DOHH2 (cell line): ENCODE measurements at regions not wholly inside any gene's neighbourhood (a gene's known extent, or its start where the extent isn't known, plus 50 kb on each side); places are given as distances from the start of the nearest gene placed in this dataset.

Experiments used
- H3F3A ChIP-seq: fragments of 200-600 bp; sonication (generic), shearing (Covaris generic); 2 replicates; pipeline ENCODE4 v1.6.0; 2016; ENCODE audit warnings: antibody characterized with exemption, mild to moderate bottlenecking; ENCODE audit not compliant: control insufficient read depth, insufficient read depth
- H3K27ac ChIP-seq: fragments of 200-600 bp; sonication (generic); 2 replicates; pipeline ENCODE4 v1.5.1; 2014; ENCODE audit warnings: low read depth, mild to moderate bottlenecking, low read length, moderate library complexity
- H3K27me3 ChIP-seq: fragments of 200-600 bp; sonication (generic); 2 replicates; pipeline ENCODE4 v1.6.1; 2014; ENCODE audit warnings: mild to moderate bottlenecking, low read length, mixed read lengths; ENCODE audit not compliant: control insufficient read depth
- H3K36me3 ChIP-seq: fragments of 200-600 bp; sonication (generic); 2 replicates; pipeline ENCODE4 v1.6.1; 2014; ENCODE audit warnings: mild to moderate bottlenecking, low read length, moderate library complexity, mixed read lengths; ENCODE audit not compliant: control insufficient read depth
- H3K4me1 ChIP-seq: fragments of 200-600 bp; sonication (generic); 2 replicates; pipeline ENCODE4 v1.6.1; 2014; ENCODE audit warnings: mild to moderate bottlenecking, low read length, mixed read lengths; ENCODE audit not compliant: control insufficient read depth
- H3K4me2 ChIP-seq: fragments of 200-600 bp; sonication (generic); 2 replicates; pipeline ENCODE4 v1.6.0; 2014; ENCODE audit warnings: mild to moderate bottlenecking, low read length, moderate library complexity
- H3K4me3 ChIP-seq: fragments of 200-600 bp; sonication (generic); 2 replicates; pipeline ENCODE4 v1.5.1; 2014; ENCODE audit warnings: mild to moderate bottlenecking, low read length, mixed read lengths
- H3K79me2 ChIP-seq: fragments of 200-600 bp; sonication (generic); 2 replicates; pipeline ENCODE4 v1.6.1; 2014; ENCODE audit warnings: mild to moderate bottlenecking, low read length, mixed read lengths; ENCODE audit not compliant: control insufficient read depth
- H3K9me2 ChIP-seq: fragments of 200-600 bp; sonication (generic); replicated peaks from 2 replicates; pipeline ENCODE4 v1.6.1; 2014; ENCODE audit warnings: mild to moderate bottlenecking, low read length, mixed read lengths; ENCODE audit not compliant: control insufficient read depth
- H3K9me3 ChIP-seq: fragments of 200-600 bp; sonication (generic); 2 replicates; pipeline ENCODE4 v1.6.1; 2014; ENCODE audit warnings: antibody characterized with exemption, low read length, mixed read lengths; ENCODE audit not compliant: control insufficient read depth, insufficient read depth
- H4K20me1 ChIP-seq: fragments of 200-600 bp; sonication (generic); 2 replicates; pipeline ENCODE4 v1.6.0; 2014; ENCODE audit warnings: low read depth, mild to moderate bottlenecking, antibody characterized with exemption, low read length, moderate library complexity; ENCODE audit not compliant: control insufficient read depth, insufficient read depth
- CTCF ChIP-seq: fragments of 200-600 bp; sonication (generic); IDR thresholded peaks from one replicate; pipeline ENCODE4 v1.5.1; 2014; ENCODE audit warnings: antibody characterized with exemption, mild to moderate bottlenecking, low read depth, low read length; ENCODE audit not compliant: poor library complexity, severe bottlenecking
- EZH2phosphoT487 ChIP-seq: fragments of 200-600 bp; sonication (generic); IDR thresholded peaks from 2 replicates; pipeline ENCODE4 v1.6.1; 2017; ENCODE audit warnings: borderline replicate concordance, mild to moderate bottlenecking, antibody characterized with exemption, low read length, moderate library complexity, mixed read lengths

DNA sequence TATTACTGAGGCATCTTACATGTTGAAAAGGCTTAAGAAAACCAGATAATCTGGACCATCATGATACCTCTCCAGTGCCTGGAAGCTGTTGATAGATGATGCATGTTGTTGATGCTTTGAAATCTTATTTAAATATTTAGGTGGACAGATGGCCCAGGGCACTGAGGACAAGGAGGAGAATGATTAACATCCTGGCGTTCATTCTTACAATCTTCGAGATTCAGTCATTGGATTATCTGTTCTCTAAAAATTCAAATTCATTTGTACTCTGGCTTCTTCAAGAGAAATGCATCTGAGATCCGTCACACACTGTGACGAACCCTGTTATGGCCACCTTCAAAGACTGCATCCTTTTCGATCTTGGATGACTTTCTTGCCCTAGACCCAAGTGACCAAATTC lies 121.3 kb upstream of the IGF1 start:
- no peaks in the 10 kb centered on the region for H3K9me3 ChIP-seq
- H3K4me2 ChIP-seq = no peak overlapping the region
- H3K4me1 ChIP-seq = no peaks in the 10 kb centered on the region
- H3K4me3 ChIP-seq = no peak overlapping the region
- no peaks in the 10 kb centered on the region for H4K20me1 ChIP-seq
- no peaks in the 10 kb centered on the region for H3K36me3 ChIP-seq
- no peak overlapping the region for H3K27ac ChIP-seq
- H3K9me2 ChIP-seq = no peaks in the 10 kb centered on the region
- TF ChIP-seq CTCF = no peak
- TF ChIP-seq EZH2phosphoT487 = no peak
- no peaks in the 10 kb centered on the region for H3K79me2 ChIP-seq
- no peaks in the 10 kb centered on the region for H3F3A ChIP-seq
- no peaks in the 10 kb centered on the region for H3K27me3 ChIP-seq

GRCh38 chr12:102596687-102597086 lies 116.3 kb upstream of the IGF1 start:
- Histone ChIP-seq H4K20me1 (no peaks in the 10 kb centered on the region), H3K27me3 (no peaks in the 10 kb centered on the region), H3K9me2 (no peaks in the 10 kb centered on the region), H3F3A (no peaks in the 10 kb centered on the region), H3K4me2 (no peak overlapping the region), H3K79me2 (no peaks in the 10 kb centered on the region), H3K4me3 (no peak overlapping the region), H3K27ac (no peak overlapping the region), H3K9me3 (no peaks in the 10 kb centered on the region), H3K4me1 (no peaks in the 10 kb centered on the region), H3K36me3 (no peaks in the 10 kb centered on the region)
- TF ChIP-seq EZH2phosphoT487 (no peak), CTCF (no peak)

DNA sequence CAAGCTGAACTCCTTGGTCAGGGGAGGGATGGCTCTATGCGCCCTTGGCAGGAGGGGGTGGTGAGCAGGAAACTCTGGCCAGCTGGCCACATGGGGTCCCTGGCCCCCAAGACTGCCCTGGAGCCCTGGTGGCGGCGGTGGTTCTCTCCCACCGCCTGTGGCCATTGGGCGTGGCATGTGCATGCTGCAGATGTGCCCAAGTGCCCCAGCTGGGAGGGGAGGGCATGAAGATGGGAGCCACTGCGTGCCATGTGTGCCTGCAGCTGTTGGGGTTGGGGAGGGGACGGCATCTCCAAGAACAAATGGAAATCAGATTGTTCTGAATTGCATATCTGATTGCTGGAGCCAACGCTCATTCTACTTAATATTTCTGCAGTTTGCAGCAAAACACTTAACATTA lies 115.7 kb upstream of the IGF1 start:
- H3F3A ChIP-seq = no peaks in the 10 kb centered on the region
- H3K4me1 ChIP-seq = no peaks in the 10 kb centered on the region
- no peaks in the 10 kb centered on the region for H3K9me2 ChIP-seq
- no peaks in the 10 kb centered on the region for H3K79me2 ChIP-seq
- no peaks in the 10 kb centered on the region for H3K36me3 ChIP-seq
- no peaks in the 10 kb centered on the region for H3K9me3 ChIP-seq
- H3K27me3 ChIP-seq = no peaks in the 10 kb centered on the region
- no peak overlapping the region for H3K4me2 ChIP-seq
- TF ChIP-seq EZH2phosphoT487 = no peak
- no peak for TF ChIP-seq CTCF
- H3K4me3 ChIP-seq = no peak overlapping the region
- H3K27ac ChIP-seq = no peak overlapping the region
- no peaks in the 10 kb centered on the region for H4K20me1 ChIP-seq

DNA sequence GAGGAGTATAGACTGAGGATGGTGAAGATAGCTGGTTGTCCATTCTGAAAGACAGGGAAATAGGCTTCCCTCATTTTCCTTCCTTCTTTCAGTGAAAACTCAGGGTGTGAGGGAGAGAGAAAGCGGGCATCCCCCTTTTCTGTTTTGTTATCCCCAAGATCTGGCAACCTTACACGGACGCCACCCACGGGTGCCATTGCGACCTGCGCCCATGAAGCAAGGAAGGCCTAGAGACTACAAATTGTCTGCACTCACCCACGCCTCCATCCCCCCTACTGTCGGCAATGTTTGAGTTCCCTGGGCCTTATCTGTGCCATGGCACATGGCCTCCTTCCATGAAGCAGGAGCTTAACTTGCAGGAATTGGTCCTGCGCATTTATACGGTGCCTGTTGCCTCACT lies 115.0 kb upstream of the IGF1 start:
- no peaks in the 10 kb centered on the region for H3K36me3 ChIP-seq
- no peaks in the 10 kb centered on the region for H3K9me3 ChIP-seq
- no peaks in the 10 kb centered on the region for H3K79me2 ChIP-seq
- H3F3A ChIP-seq = no peaks in the 10 kb centered on the region
- TF ChIP-seq EZH2phosphoT487 = no peak
- TF ChIP-seq CTCF = no peak
- no peak overlapping the region for H3K27ac ChIP-seq
- H3K4me3 ChIP-seq = no peak overlapping the region
- no peaks in the 10 kb centered on the region for H3K27me3 ChIP-seq
- H3K4me2 ChIP-seq = no peak overlapping the region
- no peaks in the 10 kb centered on the region for H4K20me1 ChIP-seq
- H3K4me1 ChIP-seq = no peaks in the 10 kb centered on the region
- H3K9me2 ChIP-seq = no peaks in the 10 kb centered on the region
